ENCODE measurements at regions not wholly inside any gene's neighbourhood (a gene's known extent, or its start where the extent isn't known, plus 50 kb on each side); places are given as distances from the start of the nearest gene placed in this dataset.

DNA sequence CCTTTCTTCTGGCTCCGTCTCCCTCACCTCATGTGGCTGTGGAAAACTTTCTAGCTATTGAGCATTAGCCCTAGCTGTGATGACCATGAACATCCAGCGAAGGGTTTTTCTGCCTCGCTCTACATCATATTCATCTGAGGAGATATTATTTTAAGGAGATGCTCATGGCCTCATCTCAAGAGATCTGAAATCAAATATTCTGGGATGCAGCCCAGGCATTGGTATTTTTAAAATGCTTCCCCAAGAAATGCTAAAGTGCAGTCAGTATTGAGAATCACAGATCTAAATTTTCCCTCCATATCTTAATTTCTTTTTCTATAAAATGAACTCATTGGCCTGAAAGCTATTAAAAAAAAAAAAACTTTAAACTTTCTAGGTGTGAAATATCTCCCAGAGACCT is 238.2 kb upstream of the CELF2 start:
- TF ChIP-seq, protein P1, sequence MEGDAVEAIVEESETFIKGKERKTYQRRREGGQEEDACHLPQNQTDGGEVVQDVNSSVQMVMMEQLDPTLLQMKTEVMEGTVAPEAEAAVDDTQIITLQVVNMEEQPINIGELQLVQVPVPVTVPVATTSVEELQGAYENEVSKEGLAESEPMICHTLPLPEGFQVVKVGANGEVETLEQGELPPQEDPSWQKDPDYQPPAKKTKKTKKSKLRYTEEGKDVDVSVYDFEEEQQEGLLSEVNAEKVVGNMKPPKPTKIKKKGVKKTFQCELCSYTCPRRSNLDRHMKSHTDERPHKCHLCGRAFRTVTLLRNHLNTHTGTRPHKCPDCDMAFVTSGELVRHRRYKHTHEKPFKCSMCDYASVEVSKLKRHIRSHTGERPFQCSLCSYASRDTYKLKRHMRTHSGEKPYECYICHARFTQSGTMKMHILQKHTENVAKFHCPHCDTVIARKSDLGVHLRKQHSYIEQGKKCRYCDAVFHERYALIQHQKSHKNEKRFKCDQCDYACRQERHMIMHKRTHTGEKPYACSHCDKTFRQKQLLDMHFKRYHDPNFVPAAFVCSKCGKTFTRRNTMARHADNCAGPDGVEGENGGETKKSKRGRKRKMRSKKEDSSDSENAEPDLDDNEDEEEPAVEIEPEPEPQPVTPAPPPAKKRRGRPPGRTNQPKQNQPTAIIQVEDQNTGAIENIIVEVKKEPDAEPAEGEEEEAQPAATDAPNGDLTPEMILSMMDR (conservative IDR thresholded peaks at IDR 0.05): no peak
- TF ChIP-seq EZH2 (IDR thresholded peaks at IDR 0.05; ENCODE audit: low read depth): no peak
